MM.1S (cell line): ENCODE measurements at regions not wholly inside any gene's neighbourhood (a gene's known extent, or its start where the extent isn't known, plus 50 kb on each side); places are given as distances from the start of the nearest gene placed in this dataset.
"Not testable (repeated sequence)": the region's sequence is repeated elsewhere in the genome, so short reads cannot be mapped to it uniquely, and the experiment has no call there.

ENCODE experiments used
- DNase-seq: peaks from one replicate; pipeline ENCODE4 v3.0.0-alpha.2; 2015
- H2AFZ ChIP-seq: fragments of 300-600 bp; sonication (generic); 2 replicates; pipeline ENCODE4 v1.6.0; 2016; ENCODE audit warnings: antibody characterized with exemption, low read length
- H3F3A ChIP-seq: fragments of 300-600 bp; sonication (generic); 2 replicates; pipeline ENCODE4 v1.6.1; 2016; ENCODE audit warnings: mild to moderate bottlenecking, antibody characterized with exemption, low read length, moderate library complexity, mixed read lengths; ENCODE audit not compliant: insufficient read depth
- H3K27ac ChIP-seq: fragments of 300-600 bp; sonication (generic); 2 replicates; pipeline ENCODE4 v1.5.1; 2016; ENCODE audit warnings: mild to moderate bottlenecking, low read length
- H3K27me3 ChIP-seq: fragments of 300-600 bp; sonication (generic); replicated peaks from 2 replicates; pipeline ENCODE4 v1.6.0; 2016; ENCODE audit warnings: low read length; ENCODE audit not compliant: insufficient read depth
- H3K36me3 ChIP-seq: fragments of 300-600 bp; sonication (generic); replicated peaks from 2 replicates; pipeline ENCODE4 v1.6.1; 2016; ENCODE audit warnings: mild to moderate bottlenecking, low read length, mixed read lengths; ENCODE audit not compliant: insufficient read depth
- H3K4me1 ChIP-seq: fragments of 300-600 bp; sonication (generic); 2 replicates; pipeline ENCODE4 v1.6.1; 2016; ENCODE audit warnings: low read length, mixed read lengths
- H3K4me2 ChIP-seq: fragments of 300-600 bp; sonication (generic); 2 replicates; pipeline ENCODE4 v1.6.0; 2016; ENCODE audit warnings: low read depth, low read length
- H3K4me3 ChIP-seq: fragments of 300-600 bp; sonication (generic); 2 replicates; pipeline ENCODE4 v1.5.1; 2016; ENCODE audit warnings: low read length, mixed read lengths
- H3K79me2 ChIP-seq: fragments of 300-600 bp; sonication (generic); 2 replicates; pipeline ENCODE4 v1.6.1; 2016; ENCODE audit warnings: mixed run types, low read length, mixed read lengths
- H3K9ac ChIP-seq: fragments of 300-600 bp; sonication (generic); 2 replicates; pipeline ENCODE4 v1.6.1; 2016; ENCODE audit warnings: low read length, mixed read lengths
- H3K9me2 ChIP-seq: fragments of 300-600 bp; sonication (generic); replicated peaks from 2 replicates; pipeline ENCODE4 v1.6.1; 2016; ENCODE audit warnings: mild to moderate bottlenecking, low read length, mixed read lengths; ENCODE audit not compliant: insufficient read depth
- H3K9me3 ChIP-seq: fragments of 300-600 bp; sonication (generic); replicated peaks from 2 replicates; pipeline ENCODE4 v1.6.1; 2016; ENCODE audit warnings: mild to moderate bottlenecking, low read length, mixed read lengths; ENCODE audit not compliant: insufficient read depth
- H4K20me1 ChIP-seq: fragments of 300-600 bp; sonication (generic); 2 replicates; pipeline ENCODE4 v1.6.1; 2016; ENCODE audit warnings: mild to moderate bottlenecking, low read length, moderate library complexity, mixed read lengths; ENCODE audit not compliant: insufficient read depth
- CTCF ChIP-seq: fragments of 300-600 bp; sonication (generic); IDR thresholded peaks from 2 replicates; pipeline ENCODE4 v1.5.1; 2016; ENCODE audit warnings: antibody characterized with exemption, low read length, mixed read lengths
- EZH2 ChIP-seq: fragments of 300-600 bp; sonication (generic); optimal IDR thresholded peaks from 2 replicates; pipeline ENCODE3; 2017; ENCODE audit warnings: low read depth, mild to moderate bottlenecking, antibody characterized with exemption, low read length, mixed read lengths
- EZH2phosphoT487 ChIP-seq: fragments of 300-600 bp; sonication (generic); IDR thresholded peaks from 2 replicates; pipeline ENCODE4 v1.6.1; 2018; ENCODE audit warnings: antibody characterized with exemption, low read length

- no peaks in the 10 kb centered on the region for H3K79me2 ChIP-seq
- H2AFZ ChIP-seq: no peak overlapping the region
- no peaks in the 10 kb centered on the region for H3K9me2 ChIP-seq
- DNase-seq: no peak
- H4K20me1 ChIP-seq: no peaks in the 10 kb centered on the region
- H3F3A ChIP-seq: no peaks in the 10 kb centered on the region
- H3K36me3 ChIP-seq: no peaks in the 10 kb centered on the region
- no peaks in the 10 kb centered on the region for H3K4me1 ChIP-seq
- H3K4me2 ChIP-seq: no peak overlapping the region
- no peak overlapping the region for H3K4me3 ChIP-seq
- H3K9me3 ChIP-seq: no peaks in the 10 kb centered on the region
- TF ChIP-seq EZH2 (no peak), CTCF (no peak), EZH2phosphoT487 (no peak)
- no peak overlapping the region for H3K9ac ChIP-seq
- no peak overlapping the region for H3K27ac ChIP-seq
- no peaks in the 10 kb centered on the region for H3K27me3 ChIP-seq
These were observed 142.7 kb downstream of the ANXA1 start for GRCh38 chr9:73294336-73294735.

GRCh38 chr9:73325983-73326382 lies 174.3 kb downstream of the ANXA1 start:
- Histone ChIP-seq H3K9ac (no peak overlapping the region), H2AFZ (no peak overlapping the region), H3K4me3 (no peak overlapping the region), H3K9me3 (no peaks in the 10 kb centered on the region), H3K27me3 (no peaks in the 10 kb centered on the region), H3K27ac (no peak overlapping the region), H3K9me2 (no peaks in the 10 kb centered on the region), H3K4me2 (no peak overlapping the region), H4K20me1 (no peaks in the 10 kb centered on the region), H3K36me3 (no peaks in the 10 kb centered on the region), H3F3A (no peaks in the 10 kb centered on the region), H3K4me1 (no peaks in the 10 kb centered on the region), H3K79me2 (no peaks in the 10 kb centered on the region)
- TF ChIP-seq EZH2 (no peak), EZH2phosphoT487 (no peak), CTCF (no peak)
- DNase-seq: no peak

GRCh38 chr9:73327149-73327548 lies 175.5 kb downstream of the ANXA1 start:
- DNase-seq: no peak
- Histone ChIP-seq H3K9me3 (no peaks in the 10 kb centered on the region), H3K79me2 (no peaks in the 10 kb centered on the region), H2AFZ (no peak overlapping the region), H3K9me2 (no peaks in the 10 kb centered on the region), H3K4me3 (no peak overlapping the region), H3K36me3 (no peaks in the 10 kb centered on the region), H4K20me1 (no peaks in the 10 kb centered on the region), H3K4me1 (no peaks in the 10 kb centered on the region), H3F3A (no peaks in the 10 kb centered on the region), H3K9ac (no peak overlapping the region), H3K4me2 (no peak overlapping the region), H3K27ac (no peak overlapping the region), H3K27me3 (no peaks in the 10 kb centered on the region)
- no peak for TF ChIP-seq EZH2phosphoT487
- TF ChIP-seq CTCF: no peak
- no peak for TF ChIP-seq EZH2

GRCh38 chr9:73337182-73337581 lies 185.5 kb downstream of the ANXA1 start:
- not testable (repeated sequence) for H3K27ac ChIP-seq, H3K36me3 ChIP-seq, H3K4me2 ChIP-seq, H3K79me2 ChIP-seq, H3K9ac ChIP-seq, H3K9me2 ChIP-seq, H3K4me3 ChIP-seq, H3K4me1 ChIP-seq, H2AFZ ChIP-seq, H3K9me3 ChIP-seq, H3K27me3 ChIP-seq, DNase-seq, H3F3A ChIP-seq, H4K20me1 ChIP-seq
